KBM-7 (cell line): ENCODE measurements at regions not wholly inside any gene's neighbourhood (a gene's known extent, or its start where the extent isn't known, plus 50 kb on each side); places are given as distances from the start of the nearest gene placed in this dataset.
"Not testable (repeated sequence)": the region's sequence is repeated elsewhere in the genome, so short reads cannot be mapped to it uniquely, and the experiment has no call there.

Source experiments
- DNase-seq: peaks from one replicate; pipeline ENCODE4 v3.0.0-alpha.2; 2015
- in situ Hi-C: fragments of 300-500 bp; cut with MboI; formaldehyde crosslinking; loops from 2 replicates; pipeline ENCODE4 v1.14.3; 2020; ENCODE audit warnings: low sequenced_read_pairs, low pct_unique_long_range_greater_than_20kb, mixed read lengths

GRCh38 chr1:187570166-187570565 lies 741.4 kb downstream of the PLA2G4A start:
- in situ Hi-C loops, result no loop called here

GRCh38 chr1:187577610-187578009 lies 748.9 kb downstream of the PLA2G4A start:
- no peak for DNase-seq
- in situ Hi-C loops, result no loop called here

More at GRCh38 chr1:187570166-187570565, 741.4 kb downstream of the PLA2G4A start:
- no peak for DNase-seq

- in situ Hi-C loops, result no loop called here
- DNase-seq, result no peak
Observed at GRCh38 chr1:187588917-187589316, 760.2 kb downstream of the PLA2G4A start.

- in situ Hi-C loops, result no loop called here
- no peak for DNase-seq
Observed at GRCh38 chr1:187605736-187606135, 777.0 kb downstream of the PLA2G4A start.

GRCh38 chr1:187615853-187616735 lies 787.3 kb downstream of the PLA2G4A start:
- in situ Hi-C loops, DNase-seq: not testable (repeated sequence)

- DNase-seq, in situ Hi-C loops: not testable (repeated sequence)
Observed at GRCh38 chr1:187616830-187617229, 788.1 kb downstream of the PLA2G4A start.

- DNase-seq, result no peak
- in situ Hi-C loops, result no loop called here
Observed at GRCh38 chr1:187617776-187618175, 789.0 kb downstream of the PLA2G4A start.

- in situ Hi-C loops, result no loop called here
- no peak for DNase-seq
Observed at GRCh38 chr1:187619175-187619574, 790.4 kb downstream of the PLA2G4A start.

GRCh38 chr1:187621951-187622350 lies 793.2 kb downstream of the PLA2G4A start:
- in situ Hi-C loops, result no loop called here
- DNase-seq, result peak; percentile 24

GRCh38 chr1:187622545-187622944 lies 793.8 kb downstream of the PLA2G4A start:
- in situ Hi-C loops, result no loop called here
- DNase-seq, result no peak

GRCh38 chr1:187624812-187625545 lies 796.2 kb downstream of the PLA2G4A start:
- DNase-seq, result no peak
- in situ Hi-C loops, result no loop called here

GRCh38 chr1:187626056-187626455 lies 797.3 kb downstream of the PLA2G4A start:
- in situ Hi-C loops, result no loop called here
- no peak for DNase-seq

GRCh38 chr1:187627516-187627915 lies 798.8 kb downstream of the PLA2G4A start:
- DNase-seq, result no peak
- in situ Hi-C loops, result no loop called here

GRCh38 chr1:187629075-187629474 lies 800.3 kb downstream of the PLA2G4A start:
- in situ Hi-C loops, result no loop called here
- no peak for DNase-seq

GRCh38 chr1:187630653-187631380 lies 802.1 kb downstream of the PLA2G4A start:
- in situ Hi-C loops, result no loop called here
- no peak for DNase-seq

GRCh38 chr1:187631381-187631675 lies 802.6 kb downstream of the PLA2G4A start:
- DNase-seq, result no peak
- in situ Hi-C loops, result no loop called here

GRCh38 chr1:187631984-187632383 lies 803.2 kb downstream of the PLA2G4A start:
- in situ Hi-C loops, result no loop called here
- DNase-seq, result no peak

- DNase-seq, result peak; percentile 25
- in situ Hi-C loops, result no loop called here
Observed at GRCh38 chr1:187634940-187635339, 806.2 kb downstream of the PLA2G4A start.

GRCh38 chr1:187638733-187639434 lies 810.1 kb downstream of the PLA2G4A start:
- in situ Hi-C loops, result no loop called here
- DNase-seq, result no peak
